ENCODE measurements at regions not wholly inside any gene's neighbourhood (a gene's known extent, or its start where the extent isn't known, plus 50 kb on each side); places are given as distances from the start of the nearest gene placed in this dataset.

GRCh38 chr18:2431806-2432205, 139.5 kb downstream of the METTL4 start:
- no peak for DNase-seq (ENCODE audit: low read depth)

- no peak for DNase-seq (ENCODE audit: low read depth)
These were observed 137.9 kb downstream of the METTL4 start for GRCh38 chr18:2433366-2433765.

DNA sequence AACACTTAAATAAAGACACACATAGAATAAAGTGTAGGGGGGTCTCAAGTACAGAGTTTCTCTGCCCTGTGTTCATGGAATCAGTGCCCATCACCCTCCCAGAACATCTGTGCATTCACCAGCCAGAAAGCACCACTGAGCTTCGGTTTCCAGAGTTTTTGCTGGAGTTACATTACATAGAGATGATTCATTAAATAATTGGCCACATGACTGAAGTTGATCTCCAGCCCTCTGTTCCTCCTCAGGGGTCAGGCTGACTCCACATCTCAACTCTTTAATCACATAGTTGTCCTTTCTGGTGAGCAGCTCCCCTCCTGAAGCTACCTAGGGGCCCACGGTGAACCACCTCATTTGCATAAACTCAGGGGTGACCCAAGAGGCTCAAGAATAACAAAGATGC, 129.8 kb downstream of the METTL4 start:
- DNase-seq (ENCODE audit: low read depth), result no peak

DNA sequence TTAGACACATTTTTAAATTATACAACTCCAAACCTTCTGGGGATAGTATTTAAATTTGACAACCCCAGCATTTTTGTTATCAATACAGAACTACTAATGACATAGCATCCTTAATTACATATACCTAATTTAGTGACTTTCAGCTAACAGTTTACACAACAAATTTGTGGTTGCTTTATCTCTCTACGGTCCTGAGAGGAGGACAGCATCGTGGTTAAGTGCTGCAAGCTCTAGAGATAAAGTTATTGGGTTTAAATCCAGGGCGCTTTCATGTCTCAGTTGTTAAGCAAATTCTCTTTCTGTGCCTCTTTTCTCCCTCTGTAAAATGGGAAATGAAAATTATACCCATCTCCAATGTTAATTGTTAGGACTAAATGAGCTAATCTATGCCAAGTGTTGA, 129.3 kb downstream of the METTL4 start:
- no peak for DNase-seq (ENCODE audit: low read depth)

- no peak for DNase-seq (ENCODE audit: low read depth)
These were observed 128.5 kb downstream of the METTL4 start for GRCh38 chr18:2442726-2443275.

DNA sequence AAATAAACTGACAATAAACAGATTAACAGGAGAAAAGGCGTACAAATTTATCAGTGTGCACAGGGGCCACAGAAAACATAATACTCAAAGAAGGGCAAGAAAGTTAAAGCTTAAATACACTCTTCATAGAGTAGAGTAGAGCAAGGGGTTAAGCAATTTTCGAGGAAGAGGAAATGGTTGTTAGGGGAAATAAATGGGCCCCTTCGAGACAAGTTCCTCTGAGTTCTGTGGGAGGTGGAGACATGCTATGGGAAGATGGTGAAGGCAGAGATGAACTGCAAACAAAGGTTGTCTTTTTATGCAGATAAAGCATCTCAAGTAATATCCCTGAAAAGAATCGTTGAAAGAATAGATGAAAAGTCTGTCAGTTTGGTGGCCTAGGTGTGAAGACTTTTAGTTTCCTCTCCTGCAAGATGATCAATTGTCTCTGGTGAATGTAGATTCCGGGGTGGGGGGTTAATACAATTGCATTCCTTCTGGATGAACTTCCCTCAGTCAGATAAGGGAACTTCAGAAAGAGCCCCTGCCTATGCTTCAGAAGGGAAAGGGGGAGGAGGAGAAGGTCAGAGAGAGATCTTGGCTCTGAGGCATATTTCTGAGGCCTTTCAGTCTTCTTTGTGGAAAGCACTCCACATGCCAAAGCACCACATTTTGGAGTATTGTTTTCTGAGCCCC, 127.0 kb downstream of the METTL4 start:
- DNase-seq (ENCODE audit: low read depth), result no peak

- no peak for DNase-seq (ENCODE audit: low read depth)
These were observed 122.6 kb downstream of the METTL4 start for GRCh38 chr18:2448565-2449151.

DNA sequence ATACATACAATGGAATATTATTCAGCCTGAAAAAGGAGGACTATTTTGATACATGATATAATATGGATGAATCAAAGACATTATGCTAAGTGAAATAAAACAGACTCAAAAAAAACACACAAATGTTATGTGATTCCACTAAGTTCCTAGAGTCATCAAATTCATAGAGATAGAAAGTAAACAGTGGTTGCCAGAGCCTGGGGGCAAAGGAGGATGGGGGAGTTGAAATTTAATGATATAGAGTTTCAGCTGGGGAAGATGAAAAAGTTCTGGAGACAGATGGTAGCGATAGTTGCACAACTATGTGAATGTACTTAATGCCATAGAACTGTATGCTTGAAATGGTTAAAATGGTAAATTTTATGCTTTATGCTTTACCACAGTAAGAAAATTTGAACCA, 119.7 kb downstream of the METTL4 start:
- DNase-seq (ENCODE audit: low read depth), result no peak

DNA sequence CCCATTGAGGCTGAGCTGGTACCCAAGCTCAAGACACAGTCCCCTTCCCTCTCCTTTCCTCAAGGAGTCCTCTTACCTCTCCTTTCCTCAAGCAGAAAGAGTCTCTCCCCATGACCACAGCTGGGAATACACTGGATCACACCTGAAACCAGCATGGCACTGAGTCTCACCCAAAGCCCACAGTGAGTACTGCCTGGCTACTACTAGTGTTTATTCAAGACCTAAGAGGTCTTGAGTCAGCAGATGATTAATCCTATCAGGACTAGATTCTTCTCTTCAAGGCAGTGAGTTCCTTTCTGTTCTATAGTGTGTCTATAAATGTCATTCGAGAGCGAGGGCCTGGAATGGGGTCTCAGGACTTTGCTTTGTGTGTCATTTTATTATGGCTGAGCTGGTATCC, 111.4 kb downstream of the METTL4 start:
- no peak for DNase-seq (ENCODE audit: low read depth)

- DNase-seq (ENCODE audit: low read depth), result no peak
These were observed 104.3 kb downstream of the METTL4 start for GRCh38 chr18:2466978-2467377.

DNA sequence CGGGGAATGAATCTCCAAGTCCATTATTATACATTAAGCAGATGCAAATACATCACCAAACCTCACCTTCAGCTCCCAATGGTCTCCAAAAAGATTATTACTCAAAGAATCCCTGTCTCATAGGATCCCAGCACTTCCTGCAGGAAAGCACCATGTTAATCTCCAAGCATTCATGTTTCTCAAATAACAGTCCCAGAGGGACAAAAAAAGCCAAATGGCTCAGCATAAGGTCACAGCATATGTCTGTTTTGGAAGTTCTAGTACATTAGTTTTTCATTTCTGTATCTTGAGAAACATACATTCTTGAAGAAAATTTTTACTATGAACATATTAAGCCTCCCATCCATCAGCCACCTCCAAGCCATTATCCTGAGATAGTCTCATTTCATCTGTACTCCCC, 103.3 kb downstream of the METTL4 start:
- DNase-seq (ENCODE audit: low read depth), result no peak

GRCh38 chr18:2471523-2471922, 99.8 kb downstream of the METTL4 start:
- DNase-seq (ENCODE audit: low read depth), result no peak

- no peak for DNase-seq (ENCODE audit: low read depth)
These were observed 92.6 kb downstream of the METTL4 start for GRCh38 chr18:2478662-2479061.

GRCh38 chr18:2480536-2480935, 90.8 kb downstream of the METTL4 start:
- DNase-seq (ENCODE audit: low read depth), result no peak

DNA sequence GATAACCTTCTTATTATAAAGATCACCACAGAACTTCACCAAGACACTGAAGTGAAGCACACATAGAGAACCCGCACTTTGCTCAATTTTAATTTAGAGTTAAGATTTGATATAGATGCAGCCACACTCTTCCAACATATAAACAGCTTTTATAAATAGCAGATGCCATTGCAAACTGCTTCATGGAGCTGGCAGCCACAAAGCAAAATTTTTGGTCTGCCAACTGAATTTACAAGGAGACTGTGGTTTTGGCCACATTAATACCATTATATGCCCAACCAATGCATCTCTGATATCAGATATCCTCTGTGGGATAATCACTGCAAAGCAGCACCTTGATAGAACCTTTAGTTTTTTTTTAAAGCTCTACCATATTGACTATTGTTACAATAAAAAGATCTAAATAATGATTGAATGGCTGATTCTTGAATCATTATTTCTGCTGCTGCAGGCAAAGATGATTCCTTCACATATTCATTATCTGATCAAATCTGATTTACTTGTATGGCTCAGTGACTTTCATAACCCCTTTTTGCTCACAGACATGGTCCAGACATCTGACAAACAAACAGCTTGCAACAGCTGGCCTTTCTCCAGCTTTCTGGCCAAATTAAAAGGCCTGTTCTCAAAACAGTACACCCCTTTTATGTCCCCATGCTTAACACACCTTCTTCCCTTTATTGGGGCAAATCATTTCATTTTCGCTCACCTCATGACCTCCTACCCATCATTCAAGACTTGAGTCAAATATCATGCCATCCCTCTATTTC, 88.4 kb downstream of the METTL4 start:
- no peak for DNase-seq (ENCODE audit: low read depth)

DNA sequence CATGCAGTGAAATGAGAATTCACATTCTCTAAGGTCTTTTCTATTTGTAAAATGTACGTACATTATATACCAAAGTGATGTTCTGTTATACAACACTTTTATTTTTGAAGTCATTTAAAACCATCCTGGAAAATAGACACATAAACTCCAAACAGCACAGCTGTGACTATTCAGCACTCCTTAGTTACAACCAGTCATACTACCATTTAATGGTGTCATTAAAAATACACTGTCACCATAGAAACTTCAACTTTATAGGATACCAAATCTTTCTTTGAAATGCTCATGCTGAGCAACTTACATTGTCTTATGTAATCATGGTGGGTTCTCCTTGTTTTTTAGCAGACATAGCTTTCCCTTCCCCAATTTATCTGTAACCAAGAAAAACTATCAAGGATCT, 85.3 kb downstream of the METTL4 start:
- no peak for DNase-seq (ENCODE audit: low read depth)

DNA sequence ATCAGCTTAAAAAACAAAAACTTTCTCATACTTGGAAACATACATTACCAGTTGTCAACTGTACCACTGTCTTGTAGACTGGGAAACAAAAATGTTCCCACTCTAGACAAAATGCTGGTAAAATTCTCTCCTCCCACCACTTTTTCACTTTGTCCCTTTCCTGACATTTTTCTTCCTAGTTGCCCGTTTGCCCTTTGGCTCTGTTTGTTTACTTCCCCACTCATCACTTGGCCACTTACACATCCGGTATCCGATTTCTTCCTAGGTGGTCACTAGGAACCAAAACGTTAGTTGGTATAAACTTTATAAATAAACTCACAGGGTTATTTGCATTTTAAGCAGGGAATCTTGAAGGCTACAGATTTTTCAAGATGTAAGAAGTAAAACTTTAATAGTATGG, 84.9 kb downstream of the METTL4 start:
- DNase-seq (ENCODE audit: low read depth), result no peak
